CD14-positive monocyte (primary cell): ENCODE measurements at regions not wholly inside any gene's neighbourhood (a gene's known extent, or its start where the extent isn't known, plus 50 kb on each side); places are given as distances from the start of the nearest gene placed in this dataset.

ENCODE experiments used
- DNase-seq, 3 donors: peaks; one replicate each; pipeline ENCODE4 v3.0.0-alpha.2; 2011 to 2022
- H2AFZ ChIP-seq: 2 replicates; pipeline ENCODE4 v1.6.0; 2012; ENCODE audit warnings: mild to moderate bottlenecking, low read depth, low read length, inconsistent platforms; ENCODE audit not compliant: insufficient read depth, poor library complexity, severe bottlenecking
- H3K27ac ChIP-seq, 2 donors: 1 replicate in 1 of 2; 2 replicates in 1 of 2; pipeline ENCODE4 v1.5.1; 2012 to 2013; ENCODE audit warnings: low read length in 2 of 2, control low read depth in 1 of 2, inconsistent platforms in 1 of 2, low read depth in 1 of 2, mild to moderate bottlenecking in 1 of 2
- H3K27me3 ChIP-seq, 2 donors: one replicate each; pipeline versions ENCODE4 v1.6.0 to v1.6.1; 2011 to 2013; ENCODE audit warnings: low read length in 2 of 2; ENCODE audit not compliant: control insufficient read depth in 2 of 2, insufficient read depth in 2 of 2
- H3K36me3 ChIP-seq, 2 donors: replicated peaks in 1 of 2; 1 replicate in 1 of 2; 2 replicates in 1 of 2; pipeline versions ENCODE4 v1.5.1 to v1.6.1; 2012 to 2013; ENCODE audit warnings: low read length in 2 of 2, control low read depth in 1 of 2, inconsistent platforms in 1 of 2, mild to moderate bottlenecking in 1 of 2; ENCODE audit not compliant: insufficient read depth in 2 of 2, control insufficient read depth in 1 of 2
- H3K4me1 ChIP-seq, 2 donors: 1 replicate in 1 of 2; 2 replicates in 1 of 2; pipeline versions ENCODE4 v1.5.1 to v1.6.1; 2012 to 2013; ENCODE audit warnings: low read length in 2 of 2, control low read depth in 1 of 2, inconsistent platforms in 1 of 2, mild to moderate bottlenecking in 1 of 2, moderate library complexity in 1 of 2; ENCODE audit not compliant: insufficient read depth in 2 of 2, control insufficient read depth in 1 of 2
- H3K4me2 ChIP-seq: replicated peaks from 2 replicates; pipeline ENCODE3; 2012; ENCODE audit warnings: low read length, moderate library complexity, mild to moderate bottlenecking; ENCODE audit not compliant: poor library complexity, severe bottlenecking; ENCODE audit errors: extremely low read depth
- H3K4me3 ChIP-seq, 3 experiments: fragments of 200-600 bp in 1 of 3; sonication (generic) in 1 of 3; replicated peaks in 1 of 3; 1 replicate in 2 of 3; 2 replicates in 1 of 3; pipeline ENCODE4 v1.5.1; 2011 to 2013; ENCODE audit warnings: low read length in 3 of 3, mild to moderate bottlenecking in 3 of 3, control low read depth in 2 of 3, low read depth in 2 of 3, inconsistent platforms in 1 of 3, moderate library complexity in 1 of 3
- H3K79me2 ChIP-seq: 2 replicates; pipeline ENCODE4 v1.6.0; 2012; ENCODE audit warnings: mild to moderate bottlenecking, control low read depth, inconsistent platforms, low read length, moderate library complexity; ENCODE audit not compliant: insufficient read depth
- H3K9ac ChIP-seq: 2 replicates; pipeline ENCODE4 v1.6.0; 2017; ENCODE audit warnings: low read length, mild to moderate bottlenecking; ENCODE audit not compliant: insufficient read depth, poor library complexity, severe bottlenecking
- H3K9me3 ChIP-seq, 2 donors: replicated peaks in 1 of 2; 1 replicate in 1 of 2; 2 replicates in 1 of 2; pipeline versions ENCODE4 v1.5.1 to v1.6.1; 2012 to 2013; ENCODE audit warnings: low read length in 2 of 2, control low read depth in 1 of 2; ENCODE audit not compliant: control insufficient read depth in 1 of 2, insufficient read depth in 1 of 2
- H4K20me1 ChIP-seq: 2 replicates; pipeline ENCODE4 v1.6.0; 2012; ENCODE audit warnings: mild to moderate bottlenecking, low read length, control low read depth, moderate library complexity; ENCODE audit not compliant: insufficient read depth
- H3K27ac Mint-ChIP-seq, 7 donors: one replicate each; pipeline ENCODE4 v1.8.0; 2020; ENCODE audit warnings: mild to moderate bottlenecking in 7 of 7, mixed read lengths in 7 of 7, moderate library complexity in 6 of 7, inconsistent platforms in 2 of 7
- H3K27me3 Mint-ChIP-seq, 3 donors: one replicate each; pipeline ENCODE4 v1.8.0; 2021 to 2022; ENCODE audit warnings: low read depth in 3 of 3, mild to moderate bottlenecking in 3 of 3, mixed read lengths in 3 of 3, moderate library complexity in 3 of 3, inconsistent platforms in 1 of 3
- H3K36me3 Mint-ChIP-seq, 2 donors: one replicate each; pipeline ENCODE4 v1.8.0; 2020; ENCODE audit warnings: mixed read lengths in 2 of 2, inconsistent platforms in 1 of 2, mild to moderate bottlenecking in 1 of 2
- H3K4me1 Mint-ChIP-seq: one replicate; pipeline ENCODE4 v1.8.0; 2020; ENCODE audit warnings: mild to moderate bottlenecking, mixed read lengths
- H3K4me3 Mint-ChIP-seq, 2 donors: one replicate each; pipeline ENCODE4 v1.8.0; 2020; ENCODE audit warnings: mild to moderate bottlenecking in 2 of 2, mixed read lengths in 2 of 2, moderate library complexity in 1 of 2
- H3K9me3 Mint-ChIP-seq, 7 donors: one replicate each; pipeline ENCODE4 v1.8.0; 2020 to 2022; ENCODE audit warnings: mixed read lengths in 7 of 7, mild to moderate bottlenecking in 6 of 7, moderate library complexity in 6 of 7, inconsistent platforms in 2 of 7
- CTCF ChIP-seq: fragments of 200-600 bp; IDR thresholded peaks from one replicate; pipeline ENCODE4 v1.8.0; 2022; ENCODE audit warnings: antibody characterized with exemption, mild to moderate bottlenecking
- WGBS: methylation state at CpG from one replicate; pipeline ENCODE4 v1.1.5; 2013; ENCODE audit warnings: missing lambda C conversion rate; ENCODE audit not compliant: insufficient coverage; 5-methylcytosine and 5-hydroxymethylcytosine counted together
- intact Hi-C, 2 donors: fragments of 100-400 bp; cut with micrococcal nuclease; formaldehyde crosslinking; loops; one replicate each; pipeline versions ENCODE4 v1.15.0 to v1.15.1; 2023

- H3K4me1 Mint-ChIP-seq, result no peaks in the 10 kb centered on the region
Measured at GRCh38 chr11:92671081-92671480, 298.4 kb upstream of the MTNR1B start.

GRCh38 chr11:92675303-92675702 lies 294.1 kb upstream of the MTNR1B start:
- TF ChIP-seq CTCF, result no peak
- Mint-ChIP-seq H3K27me3 (no peaks in the 10 kb centered on the region), H3K9me3 (peaks cover 0 to 10% (median 4%) of the 10 kb centered on the region in 7 donors), H3K4me1 (no peaks in the 10 kb centered on the region), H3K36me3 (no peaks in the 10 kb centered on the region), H3K4me3 (no peak overlapping the region), H3K27ac (no peak overlapping the region)
- Histone ChIP-seq H3K36me3 (no peaks in the 10 kb centered on the region), H3K4me2 (no peak overlapping the region), H4K20me1 (no peaks in the 10 kb centered on the region), H2AFZ (no peak overlapping the region), H3K4me3 (no peak overlapping the region), H3K79me2 (no peaks in the 10 kb centered on the region), H3K9ac (no peak overlapping the region), H3K4me1 (no peaks in the 10 kb centered on the region), H3K9me3 (peaks cover 0 to 3% of the 10 kb centered on the region in 2 donors), H3K27ac (no peak overlapping the region), H3K27me3 (no peaks in the 10 kb centered on the region)
- WGBS, result no CpG with 5 or more reads among the region's 1 CpG
- intact Hi-C loops, result no loop called here
- no peak for DNase-seq

More at GRCh38 chr11:92671081-92671480, 298.4 kb upstream of the MTNR1B start:
- Histone ChIP-seq H3K27ac (no peak overlapping the region), H3K4me2 (no peak overlapping the region), H4K20me1 (no peaks in the 10 kb centered on the region), H3K9me3 (no peaks in the 10 kb centered on the region), H2AFZ (no peak overlapping the region), H3K27me3 (no peaks in the 10 kb centered on the region), H3K4me1 (no peaks in the 10 kb centered on the region), H3K36me3 (no peaks in the 10 kb centered on the region), H3K9ac (no peak overlapping the region), H3K79me2 (no peaks in the 10 kb centered on the region), H3K4me3 (no peak overlapping the region)
- Mint-ChIP-seq H3K27ac (no peak overlapping the region), H3K4me3 (peak overlapping the region in 1 of 2 donors; percentile 6), H3K9me3 (peaks cover 0 to 5% (median 2%) of the 10 kb centered on the region in 7 donors), H3K27me3 (peaks cover 0 to 2% (median 0%) of the 10 kb centered on the region in 3 donors), H3K36me3 (no peaks in the 10 kb centered on the region)
- intact Hi-C loops, result no loop called here
- 93% methylated on average over 3 of the region's 6 CpGs for WGBS
- no peak for DNase-seq
- TF ChIP-seq CTCF, result no peak
